A673 (cell line): ENCODE measurements at regions not wholly inside any gene's neighbourhood (a gene's known extent, or its start where the extent isn't known, plus 50 kb on each side); places are given as distances from the start of the nearest gene placed in this dataset.

Experiments used
- BruUV-seq: library from RNA; stranded (reverse); fragments of 400-500 nt; replicated peaks from 2 replicates; lab custom pipeline; 2021; lab: Mats Ljungman, UMichigan
- CTCF ChIA-PET: fragments of 300-600 bp; sonication (Branson Sonifier 250); formaldehyde crosslinking; loops from one replicate; lab custom pipeline; 2022; ENCODE audit warnings: antibody characterized with exemption; lab: Charles Lee
- POLR2A ChIA-PET: fragments of 300-600 bp; sonication (Branson Sonifier 250); formaldehyde crosslinking; loops from one replicate; lab custom pipeline; 2022; ENCODE audit warnings: antibody characterized with exemption; ENCODE audit not compliant: low non-redundant PET; lab: Charles Lee
- DNase-seq: peaks from one replicate; pipeline ENCODE4 v3.0.0-alpha.2; 2015; ENCODE audit warnings: low spot score
- H3K27ac ChIP-seq: fragments of 200-600 bp; sonication (generic); 2 replicates; pipeline ENCODE4 v1.5.1; 2016; ENCODE audit warnings: mixed run types, low read depth, mild to moderate bottlenecking, mixed read lengths, antibody characterized with exemption, low read length; ENCODE audit not compliant: poor library complexity, severe bottlenecking
- H3K27me3 ChIP-seq: fragments of 200-600 bp; sonication (generic); replicated peaks from 2 replicates; pipeline ENCODE4 v1.6.1; 2017; ENCODE audit warnings: mixed run types, low read depth, mild to moderate bottlenecking, mixed read lengths, antibody characterized with exemption, low read length; ENCODE audit not compliant: insufficient read depth, poor library complexity
- H3K36me3 ChIP-seq: fragments of 200-600 bp; sonication (generic); 2 replicates; pipeline ENCODE4 v1.6.1; 2016; ENCODE audit warnings: mixed run types, mild to moderate bottlenecking, mixed read lengths, antibody characterized with exemption, low read length; ENCODE audit not compliant: insufficient read depth, poor library complexity, severe bottlenecking
- H3K4me1 ChIP-seq: fragments of 200-600 bp; sonication (generic); 2 replicates; pipeline ENCODE4 v1.6.1; 2017; ENCODE audit warnings: mixed run types, mild to moderate bottlenecking, mixed read lengths, antibody characterized with exemption, low read length; ENCODE audit not compliant: insufficient read depth, poor library complexity, severe bottlenecking
- H3K4me3 ChIP-seq: fragments of 200-600 bp; sonication (generic); 2 replicates; pipeline ENCODE4 v1.5.1; 2016; ENCODE audit warnings: low read depth, mixed run types, mild to moderate bottlenecking, mixed read lengths, low read length; ENCODE audit not compliant: poor library complexity, severe bottlenecking
- H3K9me3 ChIP-seq: fragments of 200-600 bp; sonication (generic); 2 replicates; pipeline ENCODE4 v1.6.1; 2016; ENCODE audit warnings: mixed run types, low read depth, mild to moderate bottlenecking, mixed read lengths, antibody characterized with exemption, low read length; ENCODE audit not compliant: poor library complexity, severe bottlenecking
- CTCF ChIP-seq: fragments of 300-800, 200-600 bp; sonication (generic); conservative IDR thresholded peaks from 2 replicates; pipeline ENCODE4 v1.5.1; 2017; ENCODE audit warnings: low read depth, mild to moderate bottlenecking, antibody characterized with exemption, low read length, moderate library complexity, mixed read lengths
- EZH2 ChIP-seq: fragments of 200-600 bp; sonication (generic); IDR thresholded peaks from 2 replicates; pipeline ENCODE4 v1.6.1; 2017; ENCODE audit warnings: borderline replicate concordance, low read depth, mild to moderate bottlenecking, mixed read lengths, antibody characterized with exemption, low read length; ENCODE audit not compliant: poor library complexity, severe bottlenecking
- intact Hi-C: fragments of 100-400 bp; cut with micrococcal nuclease; formaldehyde crosslinking; loops from one replicate; pipeline ENCODE4 v1.10.0; 2022; ENCODE audit not compliant: unreplicated experiment

GRCh38 chr2:21412944-21413443 lies 289.2 kb downstream of the TDRD15 start:
- BruUV-seq, result no TSS peak
- no peaks in the 10 kb centered on the region for H3K36me3 ChIP-seq
- H3K4me3 ChIP-seq, result no peak overlapping the region
- H3K27ac ChIP-seq, result no peak overlapping the region
- no peak for DNase-seq
- H3K9me3 ChIP-seq, result no peaks in the 10 kb centered on the region
- intact Hi-C loops, result no loop called here
- POLR2A ChIA-PET, result no interaction called here
- TF ChIP-seq CTCF (no peak), EZH2 (no peak)
- H3K27me3 ChIP-seq, result no peaks in the 10 kb centered on the region
- H3K4me1 ChIP-seq, result no peaks in the 10 kb centered on the region
- CTCF ChIA-PET, result no interaction called here

- peaks cover 12% of the 10 kb centered on the region for H3K27me3 ChIP-seq
- intact Hi-C loops, result no loop called here
- BruUV-seq, result no TSS peak
- no peaks in the 10 kb centered on the region for H3K4me1 ChIP-seq
- no peaks in the 10 kb centered on the region for H3K9me3 ChIP-seq
- ChIA-PET POLR2A (no interaction called here), CTCF (no interaction called here)
- H3K36me3 ChIP-seq, result no peaks in the 10 kb centered on the region
- DNase-seq, result peak; percentile 21
- no peak overlapping the region for H3K27ac ChIP-seq
- peak; percentile 39 for TF ChIP-seq CTCF
- no peak for TF ChIP-seq EZH2
- no peak overlapping the region for H3K4me3 ChIP-seq
These were observed 291.5 kb downstream of the TDRD15 start for GRCh38 chr2:21415234-21415633.

- Histone ChIP-seq H3K27ac (no peak overlapping the region), H3K9me3 (no peaks in the 10 kb centered on the region), H3K27me3 (peaks cover 12% of the 10 kb centered on the region), H3K36me3 (no peaks in the 10 kb centered on the region), H3K4me3 (no peak overlapping the region), H3K4me1 (no peaks in the 10 kb centered on the region)
- DNase-seq, result no peak
- POLR2A ChIA-PET, result no interaction called here
- CTCF ChIA-PET, result no interaction called here
- intact Hi-C loops, result no loop called here
- BruUV-seq, result no TSS peak
- TF ChIP-seq CTCF, result no peak
- TF ChIP-seq EZH2, result no peak
These were observed 292.5 kb downstream of the TDRD15 start for GRCh38 chr2:21416226-21416625.
